ENCODE measurements at regions not wholly inside any gene's neighbourhood (a gene's known extent, or its start where the extent isn't known, plus 50 kb on each side); places are given as distances from the start of the nearest gene placed in this dataset.

- no peak for TF ChIP-seq EZH2 (IDR thresholded peaks at IDR 0.05; ENCODE audit: borderline replicate concordance, low read depth, low read length, severe bottlenecking)
- no peak for TF ChIP-seq CTCF (IDR thresholded peaks at IDR 0.05; ENCODE audit: extremely low read depth in 1 of 2, insufficient read depth in 1 of 2, low read depth in 1 of 2, low read length in 2 of 2)
Measured at GRCh38 chr7:79872176-79872575, 262.5 kb upstream of the GNAI1 start.

All from endothelial cell of umbilical vein (primary cell).